ENCODE measurements at regions not wholly inside any gene's neighbourhood (a gene's known extent, or its start where the extent isn't known, plus 50 kb on each side); places are given as distances from the start of the nearest gene placed in this dataset.

GRCh38 chr6:40849546-40849945 lies 189.5 kb downstream of the UNC5CL start:
- no peaks in the 10 kb centered on the region for H3K9me3 ChIP-seq (replicated peaks; ENCODE audit: control insufficient read depth, insufficient read depth, low read depth, low read length)
- in situ Hi-C loops (cut with MboI), result loop anchor here (25.0 kb wide), 1 partner anchor 1487 kb away; no protein-coding TSS in a partner anchor
- WGBS (ENCODE audit: insufficient coverage, low coverage, missing lambda C conversion rate), result 3% methylated on average over 3 of the region's 3 CpGs
- H3K36me3 ChIP-seq (ENCODE audit: control insufficient read depth, insufficient read depth, low read length), result no peaks in the 10 kb centered on the region
- no peak overlapping the region for H3K9ac ChIP-seq (ENCODE audit: insufficient read depth in 1 of 2, low read depth in 2 of 2, low read length in 2 of 2)
- no TSS peak for BruUV-seq (replicated peaks)
- intact Hi-C loops (cut with micrococcal nuclease), result loop anchor here (10.0 kb wide), 2 partner anchors 305 to 865 kb away; no protein-coding TSS in a partner anchor
- ATAC-seq (no peak), FAIRE-seq (no peak), DNase-seq (ENCODE audit: extremely low read depth in 1 of 4, low spot score in 3 of 4) (no peak)
- no peak overlapping the region for H2AFZ ChIP-seq (ENCODE audit: low read depth, low read length)
- ChIA-PET CTCF (ENCODE audit: low intra/inter-chr PET ratio) (no interaction called here), POLR2A (no interaction called here)
- no peak overlapping the region for H3K27ac ChIP-seq (ENCODE audit: extremely low read depth, low read depth, low read length)
- H3K4me1 ChIP-seq (replicated peaks in 1 of 2; ENCODE audit: control insufficient read depth in 2 of 2, insufficient read depth in 2 of 2, low read length in 2 of 2), result no peaks in the 10 kb centered on the region
- H3K4me2 ChIP-seq (ENCODE audit: insufficient read depth, low read length), result no peak overlapping the region
- no peak overlapping the region for H3K4me3 ChIP-seq
- no peaks in the 10 kb centered on the region for H3K79me2 ChIP-seq (ENCODE audit: control insufficient read depth, insufficient read depth, low read length)
- H3K9me1 ChIP-seq (ENCODE audit: control insufficient read depth, insufficient read depth, low read length), result no peaks in the 10 kb centered on the region
- H3K27me3 ChIP-seq (ENCODE audit: control insufficient read depth in 2 of 2, insufficient read depth in 2 of 2, low read length in 2 of 2), result peaks cover 0 to 4% of the 10 kb centered on the region in 2 experiments; a peak in 2 of 5 replicates
- no peaks in the 10 kb centered on the region for H4K20me1 ChIP-seq (replicated peaks; ENCODE audit: control insufficient read depth, insufficient read depth, low read length)
- no peak for TF ChIP-seq ZC3H8 (IDR thresholded peaks at IDR 0.05)
- TF ChIP-seq TSHZ1 (CRISPR knock-in tag; IDR thresholded peaks at IDR 0.05), result no peak
- no peak for TF ChIP-seq RFX1 (IDR thresholded peaks at IDR 0.05)
- TF ChIP-seq EGR1 (conservative IDR thresholded peaks at IDR 0.05), result no peak
- TF ChIP-seq TAF9B (IDR thresholded peaks at IDR 0.05; ENCODE audit: partially characterized antibody), result no peak
- no peak for TF ChIP-seq ZNF699 (CRISPR knock-in tag; IDR thresholded peaks at IDR 0.05; ENCODE audit: insufficient replicate concordance)
- no peak for TF ChIP-seq KDM1A (IDR thresholded peaks at IDR 0.05)
- TF ChIP-seq E2F5 (CRISPR knock-in tag; IDR thresholded peaks at IDR 0.05), result no peak
- TF ChIP-seq ZNF778 (CRISPR knock-in tag; IDR thresholded peaks at IDR 0.05), result no peak
- no peak for TF ChIP-seq HOMEZ (CRISPR knock-in tag; IDR thresholded peaks at IDR 0.05)
- TF ChIP-seq GABPB1 (CRISPR knock-in tag; IDR thresholded peaks at IDR 0.05), result no peak
- no peak for TF ChIP-seq GTF2B (IDR thresholded peaks at IDR 0.05; ENCODE audit: extremely low read depth, insufficient read length)
- TF ChIP-seq ZFP36 (IDR thresholded peaks at IDR 0.05; ENCODE audit: low read depth, low read length, partially characterized antibody), result no peak
- TF ChIP-seq ZMIZ1 (IDR thresholded peaks at IDR 0.05; ENCODE audit: low read depth in 2 of 2, low read length in 2 of 2), result no peak
